CD4-positive, alpha-beta T cell treated with Interleukin-17A for 1 hour (primary cell): ENCODE measurements at regions not wholly inside any gene's neighbourhood (a gene's known extent, or its start where the extent isn't known, plus 50 kb on each side); places are given as distances from the start of the nearest gene placed in this dataset.

Source experiments
- DNase-seq: peaks from one replicate; pipeline ENCODE4 v3.0.0-alpha.2; 2020

- no peak for DNase-seq
Measured at GRCh38 chr5:159609359-159609758, 279.1 kb upstream of the IL12B start.

GRCh38 chr5:159610966-159611579, 280.8 kb upstream of the IL12B start:
- no peak for DNase-seq

- DNase-seq, result no peak
Measured at GRCh38 chr5:159616952-159617351, 286.7 kb upstream of the IL12B start.

- DNase-seq, result no peak
Measured at GRCh38 chr5:159619826-159620225, 289.5 kb upstream of the IL12B start.

- DNase-seq, result no peak
Measured at GRCh38 chr5:159620853-159621540, 290.7 kb upstream of the IL12B start.

GRCh38 chr5:159628703-159629102, 287.6 kb upstream of the ADRA1B start:
- DNase-seq, result no peak

DNA sequence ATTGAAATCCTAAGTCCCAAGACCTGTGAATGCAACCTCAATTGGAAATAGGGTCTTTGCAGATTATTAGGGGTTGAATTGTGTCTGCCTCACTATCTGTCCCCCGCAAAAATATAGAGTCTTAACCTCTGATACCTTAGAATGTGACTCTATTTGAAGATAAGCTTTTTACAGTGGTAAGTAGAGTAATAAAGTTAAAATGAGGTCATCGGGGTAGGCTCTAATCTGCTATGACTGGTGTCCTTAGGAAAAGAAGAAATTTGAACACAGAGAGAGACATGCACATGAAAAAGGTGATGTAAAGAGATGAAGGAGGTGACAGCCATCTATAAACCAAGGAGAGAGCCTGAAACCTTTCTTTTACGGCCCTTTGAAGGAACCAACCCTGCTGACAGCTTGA, 287.1 kb upstream of the ADRA1B start:
- no peak for DNase-seq

DNA sequence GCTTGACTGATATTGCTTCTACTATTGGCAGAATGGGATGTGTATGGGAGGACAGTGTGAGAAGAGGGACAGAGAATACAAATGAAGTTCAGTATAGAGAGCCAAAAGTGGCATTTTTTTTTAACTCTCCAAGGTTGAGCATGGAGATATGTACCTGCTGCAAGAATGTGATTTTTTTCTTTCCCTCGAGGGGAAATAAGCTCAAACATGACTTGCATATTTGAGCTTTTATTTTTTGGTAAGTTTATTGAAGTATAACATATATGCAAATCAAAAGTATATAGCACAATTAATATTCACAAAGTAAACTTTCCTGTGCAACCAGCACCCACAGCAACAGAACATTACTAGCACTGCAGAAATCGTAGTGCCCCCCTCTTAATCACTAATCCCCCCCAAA, 285.7 kb upstream of the ADRA1B start:
- no peak for DNase-seq

GRCh38 chr5:159631001-159631400, 285.3 kb upstream of the ADRA1B start:
- no peak for DNase-seq

DNA sequence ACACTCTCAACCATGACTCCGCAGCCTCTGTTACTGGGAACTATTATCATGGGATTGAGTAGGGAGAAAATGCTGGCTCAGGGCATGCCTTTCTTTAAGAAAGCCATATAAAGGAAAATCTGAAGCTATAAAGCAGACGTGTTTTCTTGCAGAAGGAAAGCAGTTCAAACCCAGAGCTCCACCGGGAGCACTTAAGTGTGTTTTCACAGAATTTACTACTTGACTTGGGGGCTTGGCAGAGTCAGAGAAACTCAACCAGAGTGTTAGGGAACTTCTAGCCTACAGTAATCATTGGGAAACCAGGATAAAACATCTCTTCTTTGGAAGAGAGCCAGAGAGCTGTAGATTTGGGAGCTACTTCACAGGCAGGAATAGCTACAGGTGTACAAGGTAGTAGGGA, 283.4 kb upstream of the ADRA1B start:
- DNase-seq, result no peak

GRCh38 chr5:159638481-159638880, 277.8 kb upstream of the ADRA1B start:
- no peak for DNase-seq

GRCh38 chr5:159638954-159639559, 277.2 kb upstream of the ADRA1B start:
- no peak for DNase-seq

DNA sequence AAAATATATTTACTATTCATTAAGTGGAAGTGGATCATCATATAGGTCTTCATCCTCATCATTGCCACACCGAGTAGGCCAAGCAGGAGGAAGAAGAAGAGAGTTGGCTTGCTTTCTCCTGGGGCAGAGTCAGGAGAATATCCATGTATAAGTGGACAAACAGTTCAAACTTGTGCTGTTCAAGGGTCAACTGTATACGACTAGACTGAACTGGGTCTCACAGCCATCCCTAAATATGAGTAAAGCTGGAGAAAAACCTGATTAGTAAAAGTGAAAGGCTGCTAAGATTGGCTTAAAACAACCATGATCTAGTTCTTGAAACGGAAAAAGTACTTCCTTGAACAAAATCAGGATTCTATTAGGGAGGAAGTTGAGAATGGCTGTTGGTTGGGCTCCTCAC, 276.7 kb upstream of the ADRA1B start:
- DNase-seq, result no peak

DNA sequence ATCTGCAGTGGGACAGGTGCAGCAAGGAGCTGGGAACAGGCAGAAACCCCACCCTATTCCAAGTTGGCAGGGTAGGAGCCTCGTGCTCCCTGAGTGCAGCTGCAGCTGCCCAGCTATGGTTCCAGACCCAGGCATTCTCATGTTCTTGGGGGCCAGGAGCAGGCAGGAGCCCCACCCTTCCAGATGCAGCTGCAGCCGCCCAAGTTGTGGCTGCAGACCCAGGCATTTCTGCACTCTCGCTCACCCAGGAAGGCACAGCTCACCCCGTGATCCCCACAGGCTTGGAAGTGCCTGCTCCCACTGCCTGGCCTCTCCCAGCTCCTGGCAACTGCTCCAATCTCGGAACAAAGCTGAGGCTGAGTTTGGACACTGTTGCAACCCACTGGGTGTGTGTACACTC, 275.8 kb upstream of the ADRA1B start:
- DNase-seq, result no peak

DNA sequence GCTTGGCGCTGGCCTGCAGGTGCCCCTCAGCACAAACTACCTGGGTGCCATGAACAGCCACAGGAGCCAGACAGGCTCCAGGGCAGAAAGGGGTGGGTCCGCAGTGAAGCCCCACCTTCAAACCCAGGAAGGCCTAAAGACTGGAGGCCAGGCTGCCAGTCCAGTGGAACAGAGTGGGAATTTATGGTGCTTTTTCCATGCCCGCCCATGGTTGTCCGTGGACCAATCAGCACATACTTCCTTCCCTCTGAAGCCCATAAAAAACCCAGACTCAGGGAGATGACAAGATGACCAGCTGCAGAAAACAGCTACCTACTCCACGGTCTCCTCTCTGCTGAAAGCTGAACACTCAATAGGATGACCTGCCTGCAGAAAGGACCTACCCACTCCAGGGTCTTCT, 275.4 kb upstream of the ADRA1B start:
- DNase-seq, result no peak

DNA sequence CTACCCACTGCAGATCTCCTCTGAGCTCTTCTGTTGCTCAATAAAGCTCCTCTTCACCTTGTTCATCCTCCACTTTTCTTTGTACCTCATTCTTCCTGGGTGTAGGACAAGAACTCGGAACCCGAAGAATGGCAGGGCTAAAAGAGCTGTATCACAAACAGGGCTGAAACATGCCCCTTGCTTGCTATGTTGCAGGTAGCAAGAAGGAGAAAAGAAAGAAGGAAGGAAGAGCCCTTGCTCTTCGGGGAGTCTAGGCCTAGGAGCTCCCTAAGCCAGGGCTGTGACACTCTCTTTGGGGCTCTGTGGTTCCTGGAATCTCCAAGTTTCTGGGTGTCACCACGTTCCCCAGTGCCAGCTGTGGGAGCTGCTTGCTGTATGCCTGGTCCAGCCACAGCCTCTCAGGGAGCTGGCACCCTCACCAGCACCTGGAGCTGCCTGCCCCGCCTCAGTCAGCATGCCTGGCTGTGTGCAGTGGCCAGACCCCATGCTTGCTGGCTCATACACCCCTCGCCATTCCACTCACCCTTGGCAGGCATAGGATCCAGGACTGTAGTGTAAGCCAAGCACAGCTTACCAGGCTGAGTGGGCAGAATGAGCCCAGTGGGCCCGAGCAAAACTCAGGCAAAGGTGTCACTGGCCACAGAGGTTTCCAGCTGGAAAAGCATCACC, 274.8 kb upstream of the ADRA1B start:
- no peak for DNase-seq

- DNase-seq, result no peak
Measured at GRCh38 chr5:159642379-159642778, 273.9 kb upstream of the ADRA1B start.

GRCh38 chr5:159644053-159644452, 272.2 kb upstream of the ADRA1B start:
- no peak for DNase-seq

DNA sequence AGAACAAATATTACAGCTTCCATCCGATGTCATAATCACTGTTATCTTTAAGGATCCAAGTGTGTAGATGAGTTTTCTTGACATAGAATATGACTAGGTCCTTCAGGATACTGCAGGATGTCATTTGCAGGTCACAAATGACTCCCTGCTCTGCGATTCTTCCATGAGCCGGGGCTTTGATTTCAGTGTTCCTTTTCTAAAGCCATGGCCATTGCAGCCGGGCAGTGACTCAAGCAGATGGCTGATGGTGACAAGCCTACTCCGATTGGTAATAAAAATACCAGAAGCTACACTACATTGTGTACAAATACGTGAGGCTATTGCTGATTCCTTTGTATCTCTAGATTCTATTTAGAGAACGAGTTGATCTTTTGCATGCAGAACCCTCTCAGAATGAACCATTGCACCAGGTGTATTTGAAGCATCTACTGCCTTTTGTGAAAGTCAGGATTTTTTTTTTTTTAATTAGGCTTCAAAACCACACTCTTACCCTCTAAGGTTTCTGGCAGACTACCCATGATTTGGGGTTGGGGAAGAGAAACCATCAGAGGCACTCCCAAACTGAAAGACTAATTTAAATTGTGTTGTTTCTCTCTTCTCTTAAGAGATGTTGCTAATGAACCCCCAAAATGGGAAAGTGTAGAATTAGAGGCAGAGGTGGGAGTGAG, 271.0 kb upstream of the ADRA1B start:
- DNase-seq, result no peak

- no peak for DNase-seq
Measured at GRCh38 chr5:159650803-159651202, 265.5 kb upstream of the ADRA1B start.

- no peak for DNase-seq
Measured at GRCh38 chr5:159655757-159656409, 260.4 kb upstream of the ADRA1B start.

DNA sequence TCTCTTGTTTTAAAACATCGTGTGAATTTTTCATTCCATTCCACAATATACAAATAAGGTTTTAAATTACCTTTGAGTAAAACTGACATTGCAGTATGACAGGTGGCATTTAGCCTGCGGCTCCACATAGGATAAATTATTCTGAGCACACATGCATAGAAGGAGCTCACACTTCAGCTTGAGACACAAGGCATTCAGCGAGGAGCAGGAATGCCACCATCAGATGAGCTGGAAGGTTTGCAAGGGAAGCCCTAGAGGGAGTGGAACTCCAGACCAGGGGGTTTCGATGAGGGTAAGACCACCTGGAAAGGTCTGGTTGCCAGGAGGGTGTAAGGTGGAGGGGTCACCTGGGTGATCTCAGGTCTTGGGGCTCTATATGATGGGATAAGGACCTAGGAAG, 259.0 kb upstream of the ADRA1B start:
- no peak for DNase-seq

- DNase-seq, result no peak
Measured at GRCh38 chr5:159657771-159658170, 258.5 kb upstream of the ADRA1B start.
